C4-2B (cell line): ENCODE measurements at regions not wholly inside any gene's neighbourhood (a gene's known extent, or its start where the extent isn't known, plus 50 kb on each side); places are given as distances from the start of the nearest gene placed in this dataset.

ENCODE experiments used
- H3K27ac ChIP-seq: fragments of 450-650 bp; 2 replicates; pipeline ENCODE4 v1.5.1; 2017
- CTCF ChIP-seq: fragments of 450-650 bp; conservative IDR thresholded peaks from 2 replicates; pipeline ENCODE4 v1.5.1; 2017; ENCODE audit warnings: mild to moderate bottlenecking
- ZFX ChIP-seq: fragments of 450-650 bp; IDR thresholded peaks from 2 replicates; pipeline ENCODE4 v1.6.1; 2017

- no peak for TF ChIP-seq ZFX
- H3K27ac ChIP-seq, result no peak overlapping the region
Observed at GRCh38 chr11:110859998-110860397, 147.8 kb upstream of the ARHGAP20 start.

DNA sequence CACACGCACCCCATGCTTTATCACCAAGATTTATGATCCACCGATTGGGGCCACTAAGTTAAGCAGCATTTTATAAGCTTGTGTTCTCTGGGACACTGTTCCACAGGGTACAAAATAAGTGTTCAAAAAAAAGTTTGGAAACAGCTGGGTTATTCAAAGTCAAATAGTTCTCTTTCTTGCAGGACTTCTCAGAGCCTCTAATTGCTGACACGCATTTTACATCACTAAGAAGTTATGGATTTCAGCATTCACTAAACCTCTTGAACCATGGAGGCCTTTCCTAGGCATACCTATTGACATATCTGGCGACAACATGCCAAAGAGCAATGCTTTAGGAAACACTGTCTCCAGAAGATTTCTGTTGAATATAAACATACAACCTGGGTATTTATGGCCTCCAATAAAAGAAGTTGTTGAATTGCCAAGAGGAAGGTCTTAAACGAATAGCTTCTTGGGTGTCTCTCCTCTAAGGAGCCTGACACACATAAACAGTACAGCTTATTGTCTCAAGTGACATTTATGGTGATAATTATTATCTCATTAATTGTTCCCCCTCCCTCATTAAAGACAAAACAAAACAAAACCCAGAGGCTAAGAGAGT lies 147.1 kb upstream of the ARHGAP20 start:
- TF ChIP-seq ZFX, result no peak
- no peak for TF ChIP-seq CTCF
- no peak overlapping the region for H3K27ac ChIP-seq

DNA sequence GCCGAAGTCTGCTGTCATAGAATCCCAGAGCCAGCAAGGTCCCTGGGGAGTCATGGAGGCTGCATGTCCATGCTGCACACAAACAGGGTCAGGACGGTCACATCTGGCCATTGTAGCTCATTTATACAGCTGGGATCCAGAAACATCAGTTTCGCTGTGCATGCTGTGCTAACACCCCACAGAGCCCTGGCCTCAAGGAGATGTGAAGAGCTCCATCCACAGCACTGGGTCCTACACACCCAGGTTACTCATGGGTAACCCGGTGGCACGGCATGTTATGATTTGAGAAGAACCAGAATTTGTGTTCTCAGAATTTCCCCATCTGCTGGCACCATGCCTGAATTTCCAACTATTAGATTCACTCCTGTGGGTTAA lies 146.3 kb upstream of the ARHGAP20 start:
- H3K27ac ChIP-seq, result no peak overlapping the region
- TF ChIP-seq CTCF, result no peak
- no peak for TF ChIP-seq ZFX

DNA sequence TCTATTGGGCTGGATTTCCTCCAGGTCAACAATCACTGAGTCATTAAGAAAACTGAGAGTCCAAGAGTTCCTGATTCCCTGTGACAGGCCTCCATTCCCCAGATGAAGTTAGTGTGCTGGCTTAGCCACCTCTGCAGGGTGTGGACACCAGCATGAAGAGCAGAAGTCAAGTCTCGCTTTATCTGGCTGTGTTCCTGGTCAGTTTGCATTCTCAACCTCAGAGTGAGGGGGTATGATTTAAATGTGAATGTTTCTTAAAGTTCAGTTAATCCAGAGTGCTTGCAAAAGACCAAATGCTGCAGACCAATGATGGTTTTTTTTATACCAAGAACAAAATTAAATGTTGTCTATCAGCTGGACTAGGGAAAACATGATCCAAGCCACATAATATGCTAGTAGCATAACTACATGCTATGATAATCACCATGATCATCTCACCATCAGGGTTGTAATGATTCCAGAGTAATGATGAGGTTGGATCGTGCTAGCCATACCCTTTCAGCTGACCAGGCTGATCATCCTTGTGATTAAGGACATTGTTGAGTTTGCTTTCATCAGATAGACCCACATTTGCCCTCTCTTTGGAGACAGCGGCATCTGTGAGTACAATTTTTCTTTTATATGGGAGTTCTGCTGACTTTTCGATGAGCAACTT lies 145.8 kb upstream of the ARHGAP20 start:
- H3K27ac ChIP-seq, result no peak overlapping the region
- TF ChIP-seq ZFX, result no peak
- TF ChIP-seq CTCF, result no peak

DNA sequence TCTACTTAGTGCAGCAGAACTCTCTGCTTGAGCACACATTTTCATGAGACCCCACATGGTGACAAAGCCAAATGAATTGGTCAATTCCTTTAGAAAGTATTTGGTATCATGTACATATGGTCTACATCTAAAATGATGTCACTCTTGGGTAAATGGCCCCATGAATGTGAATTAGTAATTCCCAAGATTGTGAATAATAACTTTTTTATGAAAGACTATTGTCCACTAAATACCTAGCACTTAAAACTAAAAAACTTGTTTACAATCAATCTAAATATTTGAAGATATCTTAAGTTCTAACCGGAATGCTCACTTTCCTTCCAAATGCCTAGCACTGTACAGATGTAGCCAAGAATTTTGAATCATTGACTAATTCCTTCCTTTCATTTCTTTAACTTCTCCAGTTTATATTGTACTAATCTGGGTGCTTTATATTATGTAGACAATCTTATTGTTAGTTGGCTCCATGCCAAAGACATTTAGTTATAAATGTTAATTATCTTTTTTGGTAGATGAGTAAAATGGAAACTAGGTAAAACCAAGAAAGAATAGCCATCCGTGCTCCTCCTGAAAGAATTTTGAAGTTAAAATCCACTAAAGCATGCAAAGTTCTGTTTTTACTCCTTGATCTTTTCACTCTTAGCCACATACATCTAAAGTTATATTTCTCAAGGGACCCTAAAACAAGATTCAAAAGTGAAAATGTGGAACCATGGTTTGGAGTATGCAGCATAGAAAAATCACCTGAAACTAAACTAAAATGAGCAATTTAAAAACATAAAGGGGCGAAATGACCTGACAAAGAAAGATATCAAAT lies 145.0 kb upstream of the ARHGAP20 start:
- no peak for TF ChIP-seq CTCF
- no peak for TF ChIP-seq ZFX
- no peak overlapping the region for H3K27ac ChIP-seq

DNA sequence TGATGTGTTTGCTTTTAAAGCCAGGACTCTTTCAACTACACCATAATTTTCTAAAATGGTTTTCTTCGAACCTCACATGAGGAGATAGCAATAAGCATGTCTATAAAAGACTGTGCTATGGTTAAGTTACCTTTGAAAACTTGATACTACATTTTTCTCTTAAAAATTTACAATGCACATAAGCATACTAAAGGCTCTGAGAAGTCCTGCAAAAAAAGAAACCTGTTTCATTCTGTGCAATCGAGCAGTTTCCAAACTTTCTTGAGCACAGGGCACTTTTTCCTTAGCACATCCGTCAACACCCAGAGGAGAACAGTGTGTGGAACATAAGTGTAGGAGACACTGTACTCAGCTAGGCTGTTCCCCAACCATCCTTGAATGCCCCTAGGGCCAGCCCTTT lies 144.1 kb upstream of the ARHGAP20 start:
- H3K27ac ChIP-seq, result no peak overlapping the region
- TF ChIP-seq CTCF, result no peak
- no peak for TF ChIP-seq ZFX

- no peak for TF ChIP-seq CTCF
- no peak for TF ChIP-seq ZFX
Observed at GRCh38 chr11:110855191-110855590, 143.0 kb upstream of the ARHGAP20 start.

More at GRCh38 chr11:110855191-110855590, 143.0 kb upstream of the ARHGAP20 start:
- H3K27ac ChIP-seq, result no peak overlapping the region
